DOHH2 (cell line): ENCODE measurements at regions not wholly inside any gene's neighbourhood (a gene's known extent, or its start where the extent isn't known, plus 50 kb on each side); places are given as distances from the start of the nearest gene placed in this dataset.

Experiments
- CTCF ChIP-seq: fragments of 200-600 bp; sonication (generic); IDR thresholded peaks from one replicate; pipeline ENCODE4 v1.5.1; 2014; ENCODE audit warnings: antibody characterized with exemption, mild to moderate bottlenecking, low read depth, low read length; ENCODE audit not compliant: poor library complexity, severe bottlenecking
- EZH2phosphoT487 ChIP-seq: fragments of 200-600 bp; sonication (generic); IDR thresholded peaks from 2 replicates; pipeline ENCODE4 v1.6.1; 2017; ENCODE audit warnings: borderline replicate concordance, mild to moderate bottlenecking, antibody characterized with exemption, low read length, moderate library complexity, mixed read lengths

GRCh38 chr4:187357045-187357643 lies 633.5 kb upstream of the FAT1 start:
- no peak for TF ChIP-seq CTCF
- TF ChIP-seq EZH2phosphoT487: no peak
